Mammary epithelial cell (primary cell): ENCODE measurements at regions not wholly inside any gene's neighbourhood (a gene's known extent, or its start where the extent isn't known, plus 50 kb on each side); places are given as distances from the start of the nearest gene placed in this dataset.

ENCODE experiments used
- CTCF ChIP-seq, 2 donors: IDR thresholded peaks in 1 of 2; conservative IDR thresholded peaks in 1 of 2; 2 replicates each; pipeline ENCODE4 v1.5.1; 2011 to 2012; ENCODE audit warnings: inconsistent platforms in 2 of 2, low read length in 2 of 2, mild to moderate bottlenecking in 2 of 2, control low read depth in 1 of 2, low read depth in 1 of 2; ENCODE audit not compliant: insufficient read depth in 1 of 2; ENCODE audit errors: extremely low read depth in 1 of 2
- EZH2 ChIP-seq: IDR thresholded peaks from 2 replicates; pipeline ENCODE4 v1.6.1; 2012; ENCODE audit warnings: low read length, inconsistent platforms, borderline replicate concordance

GRCh38 chr12:131397493-131398181, 313.3 kb upstream of the SFSWAP start:
- TF ChIP-seq CTCF (conservative IDR thresholded peaks at IDR 0.05 in 1 of 2, IDR thresholded peaks at IDR 0.05 in 1 of 2; ENCODE audit: extremely low read depth in 1 of 2, insufficient read depth in 1 of 2, low read depth in 1 of 2, low read length in 2 of 2) = no peak
- no peak for TF ChIP-seq EZH2
